ENCODE measurements at regions not wholly inside any gene's neighbourhood (a gene's known extent, or its start where the extent isn't known, plus 50 kb on each side); places are given as distances from the start of the nearest gene placed in this dataset.

- DNase-seq (ENCODE audit: low read depth in 1 of 2, low spot score in 2 of 2) (no peak), FAIRE-seq (no peak)
- Histone ChIP-seq H3K79me1 (ENCODE audit: low read depth, low read length) (no peaks in the 10 kb centered on the region), H3K23ac (ENCODE audit: insufficient read length) (no peak overlapping the region), H4K91ac (replicated peaks; ENCODE audit: insufficient read length, low read length) (no peak overlapping the region), H3K4me2 (ENCODE audit: insufficient read depth in 1 of 2, low read depth in 2 of 2, low read length in 2 of 2) (no peak overlapping the region), H2BK5ac (ENCODE audit: low read depth, low read length) (no peak overlapping the region), H4K5ac (ENCODE audit: insufficient read length, low read depth, low read length) (no peak overlapping the region), H3K18ac (ENCODE audit: extremely low read depth, low read length) (no peak overlapping the region), H3K56ac (replicated peaks; ENCODE audit: insufficient read length, low read depth, low read length) (no peak overlapping the region), H4K20me1 (replicated peaks in 1 of 2; ENCODE audit: control insufficient read depth in 1 of 2, insufficient read depth in 2 of 2, low read length in 2 of 2) (no peaks in the 10 kb centered on the region), H2BK12ac (ENCODE audit: low read depth, low read length) (no peak overlapping the region), H3K14ac (ENCODE audit: insufficient read length) (no peak overlapping the region), H3K4me1 (replicated peaks in 1 of 4; ENCODE audit: control insufficient read depth in 3 of 4, insufficient read depth in 4 of 4, low read length in 3 of 4) (no peaks in the 10 kb centered on the region), H2AFZ (ENCODE audit: low read length) (no peak overlapping the region), H3K36me3 (ENCODE audit: control insufficient read depth in 2 of 4, insufficient read depth in 4 of 4, low read length in 3 of 4) (no peaks in the 10 kb centered on the region), H3K9ac (replicated peaks in 1 of 4; ENCODE audit: extremely low read depth in 1 of 4, low read depth in 3 of 4, low read length in 3 of 4) (no peak overlapping the region), H3K79me2 (ENCODE audit: control insufficient read depth in 1 of 2, insufficient read depth in 2 of 2, low read length in 2 of 2) (no peaks in the 10 kb centered on the region), H3K27me3 (replicated peaks in 1 of 4; ENCODE audit: control insufficient read depth in 3 of 4, extremely low read depth in 1 of 4, insufficient read depth in 3 of 4, low read length in 3 of 4) (peaks cover 0 to 1% (median 0%) of the 10 kb centered on the region in 4 experiments; a peak in 1 of 7 replicates), H2BK20ac (ENCODE audit: low read length) (no peak overlapping the region), H3K4ac (replicated peaks; ENCODE audit: insufficient read length, low read depth, low read length) (no peak overlapping the region), H2AK5ac (ENCODE audit: low read depth, low read length) (no peak overlapping the region), H3K9me3 (ENCODE audit: insufficient read depth in 2 of 2, low read depth in 1 of 2, low read length in 1 of 2) (no peaks in the 10 kb centered on the region), H2BK120ac (replicated peaks; ENCODE audit: low read depth, low read length) (no peak overlapping the region), H2BK15ac (ENCODE audit: low read length) (no peak overlapping the region), H4K8ac (ENCODE audit: extremely low read depth, insufficient read depth, low read length) (no peak overlapping the region), H3K27ac (ENCODE audit: low read depth, low read length) (no peak overlapping the region), H3K4me3 (ENCODE audit: extremely low read depth in 1 of 4, insufficient read depth in 2 of 4, low read depth in 3 of 4, low read length in 4 of 4) (no peak overlapping the region), H3K23me2 (ENCODE audit: low read depth, low read length) (peaks cover 2% of the 10 kb centered on the region; the same call in 1 of the 2 replicates)
- POLR2A ChIA-PET (ENCODE audit: partially characterized antibody): no interaction called here
- 94% methylated on average over 5 of the region's 5 CpGs; no CpG with 5 or more reads in 1 of the 2 experiments for WGBS, 2 experiments (ENCODE audit: extremely low coverage in 1 of 2, insufficient coverage in 1 of 2, insufficient read length in 1 of 2, insufficient replicate concordance in 2 of 2, low coverage in 1 of 2, low lambda C conversion rate in 2 of 2, missing lambda C conversion rate in 1 of 2)
- CTCF ChIA-PET (ENCODE audit: partially characterized antibody): interaction anchor here (0.7 to 1.5 kb wide), 4 partner anchors 68 to 523 kb away, joined by 3 to 5 read pairs (median 4); no protein-coding TSS in a partner anchor
- TF ChIP-seq POLR2A (IDR thresholded peaks at IDR 0.05; ENCODE audit: control extremely low read depth in 1 of 2, low read depth in 2 of 2, low read length in 2 of 2) (no peak), ATF3 (IDR thresholded peaks at IDR 0.05; ENCODE audit: insufficient read depth, low read depth, low read length) (no peak), HDAC6 (IDR thresholded peaks at IDR 0.05; ENCODE audit: low read depth, low read length) (no peak), GTF2F1 (IDR thresholded peaks at IDR 0.05; ENCODE audit: borderline replicate concordance, low read depth, low read length) (no peak), SUZ12 (IDR thresholded peaks at IDR 0.05; ENCODE audit: low read length) (no peak), CTBP2 (IDR thresholded peaks at IDR 0.05; ENCODE audit: borderline replicate concordance, insufficient read depth, insufficient read length, low read length) (no peak), FOSL1 (IDR thresholded peaks at IDR 0.05; ENCODE audit: insufficient read depth, low read depth, low read length) (no peak), CREB1 (IDR thresholded peaks at IDR 0.05) (no peak)
Measured at GRCh38 chr2:211161236-211161635, 604.8 kb downstream of the CPS1 start.
